ENCODE measurements at regions not wholly inside any gene's neighbourhood (a gene's known extent, or its start where the extent isn't known, plus 50 kb on each side); places are given as distances from the start of the nearest gene placed in this dataset.

DNA sequence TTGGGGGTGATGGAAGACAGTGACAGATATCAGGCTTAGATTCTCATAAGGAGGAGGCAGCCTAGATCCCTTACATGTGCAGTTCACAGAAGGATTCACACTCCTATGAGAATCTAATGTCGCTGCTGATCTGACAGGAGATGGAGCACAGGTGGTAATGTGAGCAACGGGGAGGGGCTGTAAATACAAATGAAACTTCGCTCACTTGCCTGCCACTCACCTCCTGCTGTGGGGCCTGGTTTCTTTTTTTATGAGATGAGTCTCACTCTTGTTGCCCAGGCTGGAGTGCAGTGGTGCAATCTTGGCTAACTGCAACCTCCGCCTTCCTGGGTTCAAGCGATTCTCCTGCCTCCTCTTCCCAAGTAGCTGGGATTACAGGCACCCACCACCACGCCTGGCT lies 258.6 kb downstream of the EN1 start:
- TF ChIP-seq, protein P1, sequence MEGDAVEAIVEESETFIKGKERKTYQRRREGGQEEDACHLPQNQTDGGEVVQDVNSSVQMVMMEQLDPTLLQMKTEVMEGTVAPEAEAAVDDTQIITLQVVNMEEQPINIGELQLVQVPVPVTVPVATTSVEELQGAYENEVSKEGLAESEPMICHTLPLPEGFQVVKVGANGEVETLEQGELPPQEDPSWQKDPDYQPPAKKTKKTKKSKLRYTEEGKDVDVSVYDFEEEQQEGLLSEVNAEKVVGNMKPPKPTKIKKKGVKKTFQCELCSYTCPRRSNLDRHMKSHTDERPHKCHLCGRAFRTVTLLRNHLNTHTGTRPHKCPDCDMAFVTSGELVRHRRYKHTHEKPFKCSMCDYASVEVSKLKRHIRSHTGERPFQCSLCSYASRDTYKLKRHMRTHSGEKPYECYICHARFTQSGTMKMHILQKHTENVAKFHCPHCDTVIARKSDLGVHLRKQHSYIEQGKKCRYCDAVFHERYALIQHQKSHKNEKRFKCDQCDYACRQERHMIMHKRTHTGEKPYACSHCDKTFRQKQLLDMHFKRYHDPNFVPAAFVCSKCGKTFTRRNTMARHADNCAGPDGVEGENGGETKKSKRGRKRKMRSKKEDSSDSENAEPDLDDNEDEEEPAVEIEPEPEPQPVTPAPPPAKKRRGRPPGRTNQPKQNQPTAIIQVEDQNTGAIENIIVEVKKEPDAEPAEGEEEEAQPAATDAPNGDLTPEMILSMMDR (IDR thresholded peaks at IDR 0.05), result no peak
- no peak for TF ChIP-seq POLR2A (IDR thresholded peaks at IDR 0.05)

Data from adrenal gland (tissue), 5 donors.